ENCODE measurements at regions not wholly inside any gene's neighbourhood (a gene's known extent, or its start where the extent isn't known, plus 50 kb on each side); places are given as distances from the start of the nearest gene placed in this dataset.
"Not testable (repeated sequence)": the region's sequence is repeated elsewhere in the genome, so short reads cannot be mapped to it uniquely, and the experiment has no call there.

- DNase-seq, result no peak
These were observed 1952.6 kb upstream of the LRRTM1 start for GRCh38 chr2:82256983-82257632.

GRCh38 chr2:82256288-82256687 lies 1951.7 kb upstream of the LRRTM1 start:
- DNase-seq, result no peak

GRCh38 chr2:82254728-82255127 lies 1950.2 kb upstream of the LRRTM1 start:
- no peak for DNase-seq

- DNase-seq, result no peak
These were observed 1941.7 kb upstream of the LRRTM1 start for GRCh38 chr2:82246220-82246775.

DNA sequence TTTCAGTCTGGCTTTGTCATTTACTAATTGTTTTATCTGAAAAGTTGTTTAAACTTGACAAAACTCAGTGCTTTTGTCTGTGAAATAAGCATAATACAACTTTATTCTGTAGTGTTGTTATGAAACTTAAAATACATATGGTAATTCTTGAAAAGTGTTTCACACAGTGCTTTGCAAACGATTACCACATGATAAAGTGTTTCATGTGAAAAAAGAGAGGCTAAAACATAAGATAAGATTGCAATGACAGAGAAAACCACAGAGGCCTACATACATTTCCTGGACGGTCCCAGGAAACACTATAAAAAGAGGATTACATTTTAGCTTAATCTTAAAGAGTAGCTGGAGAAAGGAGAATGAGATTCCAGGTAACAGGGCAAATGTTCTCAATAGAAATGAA lies 1934.6 kb upstream of the LRRTM1 start:
- DNase-seq, result no peak

- DNase-seq, result no peak
These were observed 1933.6 kb upstream of the LRRTM1 start for GRCh38 chr2:82237994-82238662.

DNA sequence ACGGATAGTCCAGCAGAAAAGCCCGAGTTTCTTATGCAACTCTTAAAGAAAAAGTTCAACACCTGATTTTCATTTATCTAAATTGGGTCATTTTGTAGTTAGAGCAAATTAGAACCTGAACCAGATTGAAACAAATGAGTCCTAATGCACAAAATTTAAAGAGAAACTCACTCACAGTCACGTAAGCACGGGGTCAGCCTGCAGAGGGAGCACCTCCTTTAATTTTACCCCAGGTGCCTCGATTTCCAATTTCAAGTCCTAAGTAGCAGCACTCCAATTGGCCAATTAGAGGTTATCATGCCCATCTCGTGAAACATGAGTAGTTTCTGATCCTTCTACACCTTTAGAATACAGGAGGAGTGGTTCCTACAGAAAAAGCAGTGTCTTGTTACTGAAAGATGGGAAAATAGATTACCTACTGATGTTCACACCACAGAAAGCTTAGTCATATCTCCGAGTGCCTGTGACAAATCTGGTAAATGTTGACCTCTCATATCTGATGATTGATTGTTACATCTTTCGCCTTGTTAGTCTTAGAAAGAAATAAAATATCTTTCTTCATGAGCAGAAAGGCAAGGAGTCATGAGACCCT lies 1929.8 kb upstream of the LRRTM1 start:
- no peak for DNase-seq

GRCh38 chr2:82233806-82234205 lies 1929.3 kb upstream of the LRRTM1 start:
- no peak for DNase-seq

DNA sequence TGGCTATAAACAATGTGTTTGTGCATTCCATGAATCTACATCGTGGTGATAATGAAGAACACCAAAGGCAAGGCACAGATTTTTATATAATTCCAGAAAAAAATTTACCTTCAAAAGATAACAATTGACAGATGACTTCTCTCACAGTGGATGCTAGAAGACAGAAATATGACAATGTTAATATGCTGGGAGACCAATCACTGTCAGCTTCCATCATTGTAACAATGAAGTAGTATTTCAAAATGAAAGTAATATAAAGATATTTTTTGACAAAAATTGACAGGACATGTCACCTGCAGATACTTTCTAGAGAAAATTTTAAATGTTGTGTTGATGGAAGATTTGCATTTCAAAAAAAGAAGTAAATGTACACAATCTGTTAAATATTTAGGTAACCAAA lies 1925.9 kb upstream of the LRRTM1 start:
- no peak for DNase-seq

- DNase-seq, result no peak
These were observed 1921.9 kb upstream of the LRRTM1 start for GRCh38 chr2:82226441-82226840.

GRCh38 chr2:82224301-82224940 lies 1919.9 kb upstream of the LRRTM1 start:
- DNase-seq, result no peak

DNA sequence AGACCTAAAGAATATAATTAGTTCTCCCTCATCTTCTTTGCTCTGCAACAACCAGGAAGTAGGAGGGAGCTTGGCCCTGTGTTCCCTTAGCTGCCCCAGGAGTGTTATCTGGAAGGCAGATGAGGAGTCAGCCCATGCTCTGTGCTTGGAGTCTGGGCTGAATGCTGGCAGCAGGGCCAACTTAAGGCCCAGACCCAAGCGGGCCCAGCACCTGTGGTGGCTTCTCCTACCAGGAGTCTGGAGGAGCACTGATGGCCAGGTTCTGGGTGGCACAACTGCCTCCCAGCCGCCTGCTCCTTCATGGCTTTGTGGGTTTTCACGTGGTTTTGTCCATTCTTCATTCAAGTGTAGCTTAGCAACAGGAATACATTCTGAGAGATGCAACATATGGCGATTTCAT lies 1910.7 kb upstream of the LRRTM1 start:
- DNase-seq, result no peak

- DNase-seq, result no peak
These were observed 1894.9 kb upstream of the LRRTM1 start for GRCh38 chr2:82199493-82199852.

DNA sequence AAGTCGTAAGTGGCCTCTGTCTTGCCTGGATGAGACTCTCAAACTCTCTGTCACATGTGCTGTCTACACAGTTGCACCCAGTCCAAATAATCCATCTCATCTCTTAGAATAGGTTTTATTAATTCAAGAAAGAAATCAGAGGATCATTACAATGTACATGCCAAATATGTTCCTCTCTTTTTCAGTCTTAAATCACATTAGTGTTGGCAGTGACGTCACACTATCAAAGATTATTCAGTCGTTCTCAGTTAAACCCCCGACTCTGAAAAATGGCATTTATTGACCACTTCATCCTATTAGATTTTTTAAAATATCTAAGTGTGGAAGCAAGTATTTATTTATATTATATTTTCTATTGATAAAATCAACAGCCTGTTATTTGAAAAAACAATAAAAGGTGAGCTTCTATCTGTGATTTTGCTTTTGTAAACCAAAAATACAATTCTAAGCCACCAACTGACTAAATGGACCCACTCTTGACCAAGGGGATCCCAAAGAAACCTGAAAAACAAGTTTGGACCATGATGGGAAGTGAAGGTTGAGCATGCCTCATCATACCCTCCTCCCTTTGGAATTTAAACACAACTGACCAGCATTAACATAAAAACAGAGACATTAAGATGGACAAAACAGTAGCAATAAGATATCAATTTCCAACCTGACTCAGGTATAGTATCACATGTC lies 1894.4 kb upstream of the LRRTM1 start:
- DNase-seq, result no peak

GRCh38 chr2:82182270-82182669 lies 1877.7 kb upstream of the LRRTM1 start:
- DNase-seq, result no peak

- not testable (repeated sequence) for DNase-seq
These were observed 1870.7 kb upstream of the LRRTM1 start for GRCh38 chr2:82175210-82175609.

DNA sequence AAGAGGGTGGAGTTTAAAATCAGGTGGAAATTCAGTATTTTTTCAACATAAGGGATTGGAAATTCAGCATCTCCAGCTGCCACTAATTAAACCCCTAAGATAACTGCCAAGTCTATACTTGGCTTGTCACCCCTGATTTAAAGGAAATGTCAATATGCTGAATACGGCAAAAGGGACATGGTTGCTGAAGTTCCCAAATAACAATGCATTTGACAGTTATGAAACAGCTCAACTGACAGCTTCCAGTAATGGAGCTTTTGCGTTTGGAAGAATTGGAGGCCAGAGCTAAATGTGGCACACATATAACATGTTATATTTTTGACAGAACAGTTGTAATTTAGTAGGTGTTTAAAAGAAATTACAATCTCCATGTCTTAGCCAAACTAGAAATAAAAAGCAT lies 1867.9 kb upstream of the LRRTM1 start:
- no peak for DNase-seq

- DNase-seq, result no peak
These were observed 1864.8 kb upstream of the LRRTM1 start for GRCh38 chr2:82169379-82169778.

GRCh38 chr2:82165377-82165776 lies 1860.8 kb upstream of the LRRTM1 start:
- DNase-seq, result no peak

GRCh38 chr2:82158150-82158549 lies 1853.6 kb upstream of the LRRTM1 start:
- DNase-seq, result no peak

DNA sequence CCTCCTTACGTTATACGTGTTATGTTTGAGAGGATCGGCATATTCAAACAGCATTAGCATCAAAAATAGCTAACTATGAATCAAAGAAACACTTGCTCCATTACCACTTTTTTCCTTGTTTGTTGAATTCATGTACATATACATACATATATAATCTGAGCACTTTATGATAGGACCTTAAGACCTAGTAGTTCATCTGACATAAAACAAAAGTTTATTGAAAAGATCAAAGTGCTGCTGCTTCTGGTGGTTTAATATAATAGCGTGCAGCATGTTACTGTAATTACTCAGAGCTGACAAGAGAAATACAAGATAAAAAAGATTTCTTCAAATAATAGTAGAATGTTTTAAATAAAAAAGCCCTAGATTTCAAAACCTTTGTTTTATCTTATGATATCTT lies 1850.9 kb upstream of the LRRTM1 start:
- no peak for DNase-seq

DNA sequence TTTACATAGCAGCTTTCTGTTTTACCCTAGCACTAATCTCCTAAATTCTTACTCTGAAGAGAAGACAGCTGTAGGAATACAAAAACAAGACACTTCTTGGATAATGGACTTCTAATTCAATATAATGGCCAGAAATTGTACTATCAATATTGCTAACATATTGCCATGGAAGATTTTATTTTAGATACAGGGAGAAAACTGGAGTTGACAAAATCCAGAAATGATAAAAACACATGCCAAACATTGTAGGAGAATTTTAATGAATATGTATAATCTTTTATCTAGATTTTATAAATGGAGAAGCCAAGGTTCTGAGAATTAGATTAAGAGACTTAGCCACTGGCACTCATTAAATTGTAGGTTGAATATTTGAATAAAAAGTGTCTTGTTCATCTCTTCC lies 1838.8 kb upstream of the LRRTM1 start:
- no peak for DNase-seq

DNA sequence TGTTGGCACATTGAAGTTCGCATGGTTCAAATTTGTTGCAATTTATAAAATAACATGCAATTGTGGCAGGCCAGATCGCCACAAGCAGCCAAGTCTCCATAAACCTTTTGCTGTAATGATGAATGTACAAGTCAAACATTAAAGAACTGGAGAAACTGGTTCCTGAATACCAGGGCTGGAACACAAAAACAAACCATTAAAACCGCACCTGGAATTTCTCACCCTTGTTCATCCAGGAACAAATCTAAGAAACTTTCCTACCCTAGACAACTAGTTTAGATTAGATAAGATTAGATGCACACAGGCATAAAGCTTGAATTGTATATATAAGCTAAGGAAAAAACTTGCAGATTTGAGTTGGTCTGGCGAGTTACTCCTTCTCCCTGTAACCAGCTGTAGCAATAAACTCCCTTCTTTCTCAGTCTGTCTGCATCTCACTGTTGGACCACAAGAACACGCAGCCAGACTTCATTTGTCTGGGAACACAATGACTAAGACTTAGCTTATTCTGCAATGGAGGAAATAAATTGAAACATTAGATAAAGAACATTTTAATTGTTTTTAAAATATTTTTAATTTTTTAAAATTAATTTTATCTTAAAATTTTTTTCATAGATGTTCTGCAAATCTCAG lies 1835.5 kb upstream of the LRRTM1 start:
- no peak for DNase-seq

Measured in fibroblast of skin of right biceps (primary cell).